K562 (cell line): ENCODE measurements at regions not wholly inside any gene's neighbourhood (a gene's known extent, or its start where the extent isn't known, plus 50 kb on each side); places are given as distances from the start of the nearest gene placed in this dataset.

Source experiments
- ATAC-seq: fragments of 200-7000 bp; cut with Tn5 transposase; 3 replicates; pipeline ENCODE4 v1.9.1; 2020; ENCODE audit warnings: moderate library complexity
- BruUV-seq: library from RNA; stranded (reverse); fragments of 400-500 nt; replicated peaks from 2 replicates; lab custom pipeline; 2021; lab: Mats Ljungman, UMichigan
- CTCF ChIA-PET: fragments of 300-600 bp; formaldehyde crosslinking; extraction: SDS; loops from one replicate; lab custom pipeline; 2021; ENCODE audit warnings: low intra/inter-chr PET ratio; lab: Yijun Ruan, JAX
- POLR2A ChIA-PET: fragments of 300-600, 350-650 bp; sonication (Branson Sonifier 250); formaldehyde crosslinking; extraction: SDS; loops from one replicate; lab custom pipeline; 2021; ENCODE audit warnings: antibody characterized with exemption, inconsistent platforms; lab: Yijun Ruan, JAX
- DNase-seq, 4 experiments: peaks; one replicate each; pipeline versions ENCODE4 v3.0.0 to v3.0.0-alpha.2; 2011 to 2018; ENCODE audit warnings: low spot score in 3 of 4, mixed read lengths in 3 of 4; ENCODE audit errors: extremely low read depth in 1 of 4
- FAIRE-seq: peaks from 2 replicates; lab custom pipeline; 2011; peaks lifted over from hg19 to GRCh38; lab: Jason Lieb, UNC
- H2AFZ ChIP-seq: 2 replicates; pipeline ENCODE4 v1.6.0; 2011; ENCODE audit warnings: low read depth, low read length, control low read depth, inconsistent platforms
- H3K27ac ChIP-seq: fragments of 200-600 bp; 3 replicates; pipeline ENCODE4 v1.8.0; 2011; ENCODE audit warnings: low read depth, mild to moderate bottlenecking, control low read depth, inconsistent platforms, low read length, moderate library complexity, mixed read lengths; ENCODE audit errors: extremely low read depth
- H3K27me3 ChIP-seq, 2 experiments: fragments of 300-600 bp in 1 of 2; 2 replicates in 1 of 2; 3 replicates in 1 of 2; pipeline versions ENCODE4 v1.6.0 to v1.8.0; 2011; ENCODE audit warnings: inconsistent platforms in 2 of 2, low read length in 2 of 2, mild to moderate bottlenecking in 1 of 2, mixed read lengths in 1 of 2, moderate library complexity in 1 of 2; ENCODE audit not compliant: control insufficient read depth in 2 of 2, insufficient read depth in 2 of 2
- H3K36me3 ChIP-seq: fragments of 300-600 bp; 3 replicates; pipeline ENCODE4 v1.8.0; 2011; ENCODE audit warnings: mild to moderate bottlenecking, low read length, inconsistent platforms; ENCODE audit not compliant: control insufficient read depth, insufficient read depth
- H3K4me1 ChIP-seq, 2 experiments: fragments of 200-600 bp in 1 of 2; replicated peaks in 1 of 2; 2 replicates in 1 of 2; 3 replicates in 1 of 2; pipeline versions ENCODE4 v1.5.1 to v1.8.0; 2011; ENCODE audit warnings: inconsistent platforms in 2 of 2, low read length in 2 of 2, mild to moderate bottlenecking in 1 of 2, mixed read lengths in 1 of 2, moderate library complexity in 1 of 2; ENCODE audit not compliant: control insufficient read depth in 2 of 2, insufficient read depth in 2 of 2
- H3K4me2 ChIP-seq: 2 replicates; pipeline ENCODE4 v1.6.1; 2011; ENCODE audit warnings: low read length, control low read depth, inconsistent platforms, mixed read lengths; ENCODE audit not compliant: insufficient read depth
- H3K4me3 ChIP-seq: fragments of 200-600 bp; sonication (generic), shearing (Covaris generic); 2 replicates; pipeline ENCODE4 v1.5.1; 2016; ENCODE audit warnings: control low read depth, inconsistent platforms
- H3K79me2 ChIP-seq: fragments of 200-600 bp; 3 replicates; pipeline ENCODE4 v1.8.0; 2011; ENCODE audit warnings: low read length, inconsistent platforms; ENCODE audit not compliant: control insufficient read depth, insufficient read depth
- H3K9ac ChIP-seq, 2 experiments: 2 replicates each; pipeline versions ENCODE4 v1.6.0 to v1.6.1; 2011; ENCODE audit warnings: low read depth in 2 of 2, low read length in 2 of 2, control low read depth in 1 of 2, inconsistent platforms in 1 of 2, mild to moderate bottlenecking in 1 of 2, mixed read lengths in 1 of 2; ENCODE audit not compliant: insufficient read depth in 1 of 2
- H3K9me1 ChIP-seq: one replicate; pipeline ENCODE4 v1.6.0; 2011; ENCODE audit warnings: inconsistent platforms, mild to moderate bottlenecking, low read length, moderate library complexity; ENCODE audit not compliant: control insufficient read depth, insufficient read depth
- H3K9me3 ChIP-seq: replicated peaks from 2 replicates; pipeline ENCODE4 v1.5.1; 2011; ENCODE audit warnings: low read depth, low read length, inconsistent platforms; ENCODE audit not compliant: control insufficient read depth, insufficient read depth
- H4K20me1 ChIP-seq: replicated peaks from 2 replicates; pipeline ENCODE4 v1.6.1; 2011; ENCODE audit warnings: low read length, inconsistent platforms, mixed read lengths; ENCODE audit not compliant: control insufficient read depth, insufficient read depth
- BMI1 ChIP-seq: fragments of 150-350 bp; IDR thresholded peaks from 2 replicates; pipeline ENCODE4 v1.6.1; 2014; ENCODE audit warnings: low read length
- CHD2 ChIP-seq: IDR thresholded peaks from 2 replicates; pipeline ENCODE4 v1.6.1; 2011; ENCODE audit warnings: low read depth, low read length
- JUN ChIP-seq, 2 experiments: sonication (generic) in 1 of 2; formaldehyde crosslinking in 1 of 2; IDR thresholded peaks; 2 replicates each; pipeline versions ENCODE4 v1.6.1 to v1.8.0; 2012 to 2022; ENCODE audit warnings: borderline replicate concordance in 2 of 2, mild to moderate bottlenecking in 2 of 2, improper control_type of control experiment in 1 of 2, low read depth in 1 of 2, low read length in 1 of 2, missing genetic modification reagents in 1 of 2
- MTA3 ChIP-seq: fragments of 450-650 bp; formaldehyde crosslinking; IDR thresholded peaks from 2 replicates; pipeline ENCODE4 v1.6.1; 2017; ENCODE audit warnings: mild to moderate bottlenecking, borderline replicate concordance
- NCOA4 ChIP-seq: fragments of 450-650 bp; IDR thresholded peaks from 2 replicates; pipeline ENCODE4 v1.6.1; 2018; ENCODE audit warnings: mild to moderate bottlenecking; ENCODE audit not compliant: partially characterized antibody
- SIN3B ChIP-seq: fragments of 450-650 bp; IDR thresholded peaks from 2 replicates; pipeline ENCODE4 v1.6.1; 2017; ENCODE audit warnings: low read depth, mild to moderate bottlenecking, moderate library complexity
- SMAD1 ChIP-seq: fragments of 150-350 bp; IDR thresholded peaks from 2 replicates; pipeline ENCODE4 v1.6.1; 2014; ENCODE audit warnings: low read length, low read depth; ENCODE audit not compliant: partially characterized antibody
- ZNF174 ChIP-seq: fragments of 250-450 bp; sonication (Bioruptor Pico); IDR thresholded peaks from 2 replicates; pipeline ENCODE4 v1.4.0; 2020; ENCODE audit warnings: mild to moderate bottlenecking
- ZNF175 ChIP-seq: fragments of 200-800 bp; sonication (Bioruptor generic); IDR thresholded peaks from 2 replicates; pipeline ENCODE4 v1.6.1; 2016; ENCODE audit warnings: low read depth, mild to moderate bottlenecking, missing genetic modification characterization, missing compliant biosample characterization
- ZNF184 ChIP-seq: sonication (generic); formaldehyde crosslinking; IDR thresholded peaks from 2 replicates; pipeline ENCODE4 v1.5.0; 2020; ENCODE audit warnings: missing genetic modification reagents
- ZNF444 ChIP-seq: fragments of 250-450 bp; sonication (Bioruptor Pico); IDR thresholded peaks from 2 replicates; pipeline ENCODE4 v1.4.0; 2020; ENCODE audit warnings: mild to moderate bottlenecking, moderate library complexity
- WGBS: fragments of 100-300 bp; shearing (Covaris generic); methylation state at CpG from one replicate; pipeline ENCODE4 v1.1.6; 2016; ENCODE audit warnings: low coverage, mixed read lengths; ENCODE audit not compliant: insufficient coverage; ENCODE audit errors: missing lambda C conversion rate; 5-methylcytosine and 5-hydroxymethylcytosine counted together
- in situ Hi-C: fragments of 300-500 bp; cut with MboI; formaldehyde crosslinking; loops from 4 replicates; pipeline ENCODE4 v1.15.0; 2018; ENCODE audit warnings: inconsistent platforms, mixed read lengths
- intact Hi-C: fragments of 100-400 bp; cut with micrococcal nuclease; formaldehyde crosslinking; loops from 2 replicates; pipeline ENCODE4 v1.14.2; 2022
- TF ChIP-seq, protein P1 (sequence below): fragments of 450-650 bp; IDR thresholded peaks from 2 replicates; pipeline ENCODE4 v1.6.1; 2016; ENCODE audit warnings: borderline replicate concordance

DNA sequence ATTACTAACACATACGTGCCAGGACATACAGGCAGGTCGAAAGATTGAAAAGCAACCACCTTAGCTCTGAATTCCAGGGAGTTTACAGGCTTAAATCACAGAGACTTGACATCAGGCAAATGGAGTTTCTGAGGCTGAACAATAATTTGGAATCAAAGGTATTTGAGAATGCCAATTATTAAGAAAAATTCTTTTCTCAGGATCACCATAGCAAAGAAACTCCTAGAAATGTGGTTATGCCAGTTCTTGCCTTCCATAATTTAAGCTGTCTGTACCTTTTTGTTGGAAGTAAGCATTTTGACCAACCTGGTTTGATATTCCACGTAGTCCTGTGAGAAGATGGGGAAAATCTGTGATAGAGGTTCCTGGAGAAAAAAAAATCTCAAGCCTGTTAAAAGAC lies 312.4 kb upstream of the SMARCA2 start:
- TF ChIP-seq JUN (IDR thresholded peaks at IDR 0.05; ENCODE audit: borderline replicate concordance, low read depth, low read length), result no peak
- no peak for TF ChIP-seq JUN (CRISPR knock-in tag; IDR thresholded peaks at IDR 0.05; ENCODE audit: borderline replicate concordance)
- TF ChIP-seq MTA3, result no peak
- no peak for TF ChIP-seq CHD2
- TF ChIP-seq SMAD1, result no peak
- no peak for TF ChIP-seq NCOA4
- TF ChIP-seq SIN3B, result no peak
- TF ChIP-seq ZNF175 (CRISPR knock-in tag), result no peak
- no peak for TF ChIP-seq ZNF444 (CRISPR knock-in tag)
- TF ChIP-seq ZNF184 (CRISPR knock-in tag), result no peak
- no peak for TF ChIP-seq ZNF174 (CRISPR knock-in tag)
- TF ChIP-seq BMI1, result no peak
- TF ChIP-seq, protein P1, sequence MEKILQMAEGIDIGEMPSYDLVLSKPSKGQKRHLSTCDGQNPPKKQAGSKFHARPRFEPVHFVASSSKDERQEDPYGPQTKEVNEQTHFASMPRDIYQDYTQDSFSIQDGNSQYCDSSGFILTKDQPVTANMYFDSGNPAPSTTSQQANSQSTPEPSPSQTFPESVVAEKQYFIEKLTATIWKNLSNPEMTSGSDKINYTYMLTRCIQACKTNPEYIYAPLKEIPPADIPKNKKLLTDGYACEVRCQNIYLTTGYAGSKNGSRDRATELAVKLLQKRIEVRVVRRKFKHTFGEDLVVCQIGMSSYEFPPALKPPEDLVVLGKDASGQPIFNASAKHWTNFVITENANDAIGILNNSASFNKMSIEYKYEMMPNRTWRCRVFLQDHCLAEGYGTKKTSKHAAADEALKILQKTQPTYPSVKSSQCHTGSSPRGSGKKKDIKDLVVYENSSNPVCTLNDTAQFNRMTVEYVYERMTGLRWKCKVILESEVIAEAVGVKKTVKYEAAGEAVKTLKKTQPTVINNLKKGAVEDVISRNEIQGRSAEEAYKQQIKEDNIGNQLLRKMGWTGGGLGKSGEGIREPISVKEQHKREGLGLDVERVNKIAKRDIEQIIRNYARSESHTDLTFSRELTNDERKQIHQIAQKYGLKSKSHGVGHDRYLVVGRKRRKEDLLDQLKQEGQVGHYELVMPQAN, result no peak
- TF ChIP-seq, all 486 proteins: peak for 0
- H3K9ac ChIP-seq, result no peak overlapping the region
- H3K79me2 ChIP-seq, result no peaks in the 10 kb centered on the region
- H3K27ac ChIP-seq, result no peak overlapping the region
- ChIA-PET POLR2A (no interaction called here), CTCF (no interaction called here)
- H4K20me1 ChIP-seq, result no peaks in the 10 kb centered on the region
- no peaks in the 10 kb centered on the region for H3K27me3 ChIP-seq
- no peak overlapping the region for H2AFZ ChIP-seq
- no peaks in the 10 kb centered on the region for H3K9me3 ChIP-seq
- WGBS, result 3% methylated on average over 3 of the region's 3 CpGs
- H3K36me3 ChIP-seq, result no peaks in the 10 kb centered on the region
- intact Hi-C loops, result no loop called here
- H3K4me1 ChIP-seq, result no peaks in the 10 kb centered on the region
- H3K4me2 ChIP-seq, result no peak overlapping the region
- FAIRE-seq (no peak), DNase-seq (no peak), ATAC-seq (no peak)
- no peak overlapping the region for H3K4me3 ChIP-seq
- no TSS peak for BruUV-seq
- in situ Hi-C loops, result no loop called here
- H3K9me1 ChIP-seq, result no peaks in the 10 kb centered on the region
